ENCODE measurements at regions not wholly inside any gene's neighbourhood (a gene's known extent, or its start where the extent isn't known, plus 50 kb on each side); places are given as distances from the start of the nearest gene placed in this dataset.

DNA sequence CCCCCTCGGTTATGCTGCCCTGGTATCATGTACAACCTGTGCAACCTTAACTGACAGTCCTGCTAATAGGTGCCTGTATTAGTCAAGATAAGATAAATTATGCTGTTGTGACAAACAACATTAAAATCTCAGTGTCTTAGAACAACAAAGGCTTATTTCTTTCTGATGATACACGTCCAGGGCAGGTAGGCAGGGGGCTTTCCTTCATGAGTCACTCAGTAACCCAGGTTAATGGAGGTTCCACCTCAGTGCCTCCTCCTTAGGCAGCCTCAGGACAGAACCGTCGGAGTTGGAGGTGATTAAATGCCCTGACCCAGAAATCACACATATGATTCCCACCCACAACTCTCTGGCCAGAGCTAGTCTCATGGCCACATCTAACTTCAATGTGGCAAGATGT is 94.6 kb upstream of the CASZ1 start:
- intact Hi-C loops (cut with DNase I), result no loop called here
- DNase-seq (ENCODE audit: low spot score), result no peak

DNA sequence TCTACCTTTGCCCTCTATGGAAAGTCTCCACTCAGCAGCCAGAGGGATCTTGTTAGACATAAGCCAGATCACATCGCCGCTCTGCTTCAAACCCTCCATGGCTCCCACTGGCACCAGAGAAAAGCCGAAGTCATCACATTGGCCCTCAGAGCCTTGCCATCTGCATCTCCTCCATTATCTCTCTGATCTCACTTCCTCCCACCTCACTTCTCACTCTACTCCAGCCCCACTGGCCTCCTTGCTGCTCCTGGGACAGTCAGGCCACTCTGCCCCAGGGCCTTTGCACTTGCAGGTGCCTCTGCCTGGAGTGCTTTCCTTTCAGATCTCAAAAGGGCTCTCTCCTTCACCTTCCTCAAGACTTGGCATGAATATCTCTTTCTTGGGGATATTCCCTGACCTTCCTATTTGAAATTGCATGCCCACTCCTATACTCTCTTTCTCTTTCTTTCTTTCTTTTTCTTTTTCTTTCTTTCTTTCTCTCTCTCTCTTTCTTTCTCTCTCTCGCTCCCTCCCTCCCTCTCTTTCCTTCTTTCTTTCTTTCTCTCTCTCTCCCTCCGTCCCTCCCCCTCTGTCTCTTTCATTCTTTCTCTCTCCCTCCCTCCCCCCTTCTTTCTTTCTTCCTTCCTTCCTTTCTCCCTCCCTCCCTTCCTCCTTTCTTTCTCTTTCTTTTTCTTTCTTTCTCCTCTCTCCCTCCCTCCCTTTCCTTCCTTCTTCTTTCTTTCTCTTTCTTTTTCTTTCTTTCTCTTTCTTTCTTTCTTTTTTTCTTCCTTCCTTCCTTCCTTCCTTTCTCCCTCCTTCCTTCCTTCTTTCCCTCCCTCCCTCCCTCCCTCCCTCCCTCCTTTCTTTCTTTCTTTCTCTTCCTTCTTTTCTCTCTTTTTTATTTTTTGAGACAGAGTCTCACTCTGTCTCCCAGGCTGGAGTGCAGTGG is 96.0 kb upstream of the CASZ1 start:
- no peak for DNase-seq (ENCODE audit: low spot score)
- intact Hi-C loops (cut with DNase I), result no loop called here

DNA sequence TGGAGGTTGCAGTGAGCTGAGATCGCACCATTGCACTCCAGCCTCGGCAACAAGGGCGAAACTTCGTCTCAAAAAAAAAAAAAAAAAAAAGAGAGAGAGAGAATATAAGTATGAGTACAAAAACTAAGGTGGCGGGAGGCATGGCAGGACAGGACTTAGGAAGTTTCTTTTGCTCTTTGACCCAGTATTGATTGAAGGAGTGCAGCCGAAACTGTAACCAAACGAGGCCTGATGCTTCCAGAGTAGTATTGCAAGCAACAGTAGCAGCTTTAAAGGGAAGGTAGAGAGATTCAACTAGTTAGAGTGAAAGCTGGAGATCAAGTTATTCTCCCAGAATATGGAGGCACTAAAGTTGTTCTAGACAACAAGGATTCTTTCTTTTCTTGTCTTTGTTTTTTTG is 99.2 kb upstream of the CASZ1 start:
- intact Hi-C loops (cut with DNase I), result no loop called here

DNA sequence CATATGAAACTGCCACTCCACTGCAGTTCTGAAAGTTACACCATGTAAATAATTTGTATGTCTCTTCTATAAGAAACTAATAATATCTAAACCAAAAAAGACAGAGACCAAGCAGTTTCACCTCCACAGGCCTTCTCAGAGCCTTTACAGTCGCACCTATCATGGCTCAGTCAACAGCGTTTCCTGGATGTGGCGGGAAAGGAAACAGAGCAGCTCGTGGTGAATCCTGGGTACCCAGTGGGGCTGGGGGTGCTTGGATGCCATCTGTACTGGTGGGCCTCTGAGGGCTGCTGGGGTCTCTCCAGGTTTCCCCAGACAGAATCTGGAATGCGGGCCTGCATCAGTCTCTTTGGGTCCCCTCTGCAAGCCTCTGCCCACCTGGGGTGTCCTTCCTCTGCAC is 100.2 kb upstream of the CASZ1 start:
- no peak for DNase-seq (ENCODE audit: low spot score)
- intact Hi-C loops (cut with DNase I), result no loop called here

More for the DNA sequence above, 99.2 kb upstream of the CASZ1 start:
- no peak for DNase-seq (ENCODE audit: low spot score)

DNA sequence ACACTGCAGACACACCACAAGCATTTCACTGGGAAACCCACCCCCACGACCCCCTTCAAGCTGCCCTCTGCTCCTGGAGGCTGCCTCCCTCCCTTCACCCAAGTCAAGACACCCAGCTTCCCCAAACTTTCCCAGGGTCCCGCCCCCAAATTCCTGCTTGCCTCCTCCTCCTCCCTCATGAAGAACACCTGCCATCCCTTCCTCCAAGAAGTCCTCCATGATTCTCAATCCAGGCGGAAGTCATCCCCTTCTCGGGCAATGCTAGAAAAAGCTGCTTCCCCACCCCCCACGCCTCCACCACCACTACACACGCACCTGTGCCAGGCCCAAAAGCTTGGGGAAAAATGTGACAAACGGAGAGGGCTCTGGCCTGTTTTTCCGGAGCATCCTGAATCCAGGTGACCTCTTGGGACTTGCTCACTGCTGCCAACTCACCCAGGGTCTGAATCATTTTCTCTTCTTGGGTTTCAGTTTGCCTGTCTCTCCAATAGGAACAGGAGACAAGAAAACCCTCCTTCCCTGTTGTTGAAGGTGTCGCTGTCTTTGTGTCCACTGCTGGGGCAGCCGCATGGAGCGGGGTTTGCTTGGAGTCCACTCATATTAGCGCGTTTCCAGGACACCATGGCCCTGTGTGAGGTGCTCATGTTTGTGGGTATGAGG is 101.0 kb upstream of the CASZ1 start:
- no peak for DNase-seq (ENCODE audit: low spot score)
- intact Hi-C loops (cut with DNase I), result no loop called here

DNA sequence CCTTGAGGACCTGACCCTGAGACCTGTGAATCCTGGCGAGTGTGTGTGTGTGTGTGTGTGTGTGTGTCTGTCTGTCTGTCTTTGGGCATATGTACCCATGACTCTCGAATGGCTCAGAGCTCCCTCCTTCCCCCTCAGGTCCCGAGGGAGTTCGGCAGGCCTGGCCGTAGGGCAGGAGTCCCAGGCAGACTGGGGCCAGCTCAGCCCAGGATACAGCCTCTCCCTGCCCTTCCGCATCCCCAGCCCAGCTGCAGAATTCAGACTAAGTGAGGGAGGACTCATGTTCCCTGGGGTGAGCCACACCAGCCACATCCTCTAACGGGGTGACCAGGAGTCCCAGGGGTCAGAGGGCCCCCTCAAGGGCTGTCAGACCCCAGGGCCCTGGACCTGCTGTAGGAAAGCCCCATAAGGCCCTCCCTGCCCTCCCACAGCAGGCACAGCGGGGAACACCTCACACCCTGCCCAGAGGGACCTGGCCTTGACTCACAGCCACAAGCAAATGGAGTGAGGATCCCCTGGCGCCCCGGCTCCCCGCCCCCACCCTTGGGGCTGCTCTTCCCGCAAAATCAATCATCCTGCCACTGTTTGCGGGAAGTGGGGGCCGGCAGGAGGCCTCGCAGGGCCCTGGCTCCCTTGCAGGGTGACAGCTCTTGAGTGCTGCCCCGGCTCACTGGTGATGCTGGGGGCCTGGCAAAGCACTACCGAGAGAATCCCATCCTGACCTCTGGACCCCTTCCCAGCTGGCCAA is 101.7 kb upstream of the CASZ1 start:
- intact Hi-C loops (cut with DNase I), result no loop called here
- no peak for DNase-seq (ENCODE audit: low spot score)

DNA sequence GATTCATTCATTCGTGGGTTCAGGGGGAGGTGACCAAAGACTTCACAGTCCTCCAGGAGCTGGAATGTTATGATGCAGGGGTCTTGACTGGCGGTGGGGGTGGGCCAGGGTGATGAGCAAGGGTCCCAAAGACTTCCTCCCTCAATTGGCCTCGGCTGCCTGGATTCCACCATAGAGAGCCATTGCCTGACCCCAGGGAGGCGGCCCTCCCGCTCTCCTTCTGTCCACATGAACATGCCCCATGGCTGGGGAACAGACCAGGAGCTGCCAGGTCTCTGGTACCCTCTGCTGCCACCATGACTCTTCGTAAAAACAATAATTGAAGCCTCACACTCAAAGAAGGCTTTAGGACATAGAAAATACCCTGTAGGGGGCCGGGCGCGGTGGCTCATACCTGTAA is 102.5 kb upstream of the CASZ1 start:
- intact Hi-C loops (cut with DNase I), result no loop called here
- DNase-seq (ENCODE audit: low spot score), result no peak

DNA sequence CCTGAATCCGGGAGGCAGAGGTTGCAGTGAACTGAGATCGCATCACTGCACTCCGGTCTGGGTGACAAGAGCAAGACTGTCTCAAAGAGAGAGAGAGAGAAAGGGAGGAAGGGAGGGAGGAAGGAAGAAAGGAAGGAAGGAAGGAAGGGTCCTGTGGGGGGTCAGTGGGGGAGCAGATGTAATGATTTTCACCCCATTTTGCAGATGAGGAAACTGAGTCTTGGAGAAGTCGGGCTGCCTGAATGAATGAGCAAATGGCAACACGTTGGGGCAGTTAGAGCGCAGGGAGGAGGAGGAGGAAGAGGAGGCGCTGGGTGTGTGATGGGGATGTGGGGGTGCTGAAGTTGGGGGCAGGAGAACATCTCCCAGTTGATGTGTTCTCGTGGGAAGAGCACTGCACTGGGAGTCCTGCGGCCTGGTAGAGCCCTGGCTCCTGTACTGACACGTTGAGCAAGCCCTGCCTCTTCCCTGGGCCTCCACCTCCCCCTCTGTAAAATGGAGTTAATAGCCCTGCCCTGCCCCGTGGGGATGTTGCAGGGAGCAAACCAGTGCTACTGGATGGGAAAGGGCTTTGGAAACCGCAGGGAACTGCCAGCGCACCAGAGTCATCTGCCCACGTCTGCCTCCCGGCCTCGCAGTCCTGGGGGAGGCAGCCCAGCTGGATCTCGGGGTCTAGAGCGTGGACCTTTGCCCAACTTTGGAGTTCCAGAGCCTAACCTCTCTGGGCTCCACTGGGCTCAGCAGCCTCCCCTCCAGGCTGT is 103.2 kb upstream of the CASZ1 start:
- no peak for DNase-seq (ENCODE audit: low spot score)
- intact Hi-C loops (cut with DNase I), result no loop called here

DNA sequence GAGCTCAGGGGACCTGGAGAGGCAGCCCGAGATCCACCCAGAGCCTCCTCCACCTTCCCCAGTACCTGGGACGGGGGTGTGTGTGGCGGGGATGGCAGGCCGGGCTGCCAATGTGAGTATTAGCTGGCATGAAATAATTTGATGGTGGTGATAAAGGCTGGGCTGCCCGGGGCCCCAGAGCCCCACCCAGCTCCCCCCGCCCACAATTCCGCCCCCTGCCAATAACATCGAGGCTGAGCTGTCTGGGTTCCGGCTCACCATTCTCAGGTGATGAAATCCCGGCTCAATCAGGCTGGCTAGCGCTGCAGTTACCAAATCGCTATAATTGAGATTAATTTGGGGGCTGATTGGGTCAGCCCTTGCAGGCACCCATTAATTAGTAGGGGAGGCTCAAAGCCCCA is 103.8 kb upstream of the CASZ1 start:
- intact Hi-C loops (cut with DNase I), result no loop called here
- no peak for DNase-seq (ENCODE audit: low spot score)

DNA sequence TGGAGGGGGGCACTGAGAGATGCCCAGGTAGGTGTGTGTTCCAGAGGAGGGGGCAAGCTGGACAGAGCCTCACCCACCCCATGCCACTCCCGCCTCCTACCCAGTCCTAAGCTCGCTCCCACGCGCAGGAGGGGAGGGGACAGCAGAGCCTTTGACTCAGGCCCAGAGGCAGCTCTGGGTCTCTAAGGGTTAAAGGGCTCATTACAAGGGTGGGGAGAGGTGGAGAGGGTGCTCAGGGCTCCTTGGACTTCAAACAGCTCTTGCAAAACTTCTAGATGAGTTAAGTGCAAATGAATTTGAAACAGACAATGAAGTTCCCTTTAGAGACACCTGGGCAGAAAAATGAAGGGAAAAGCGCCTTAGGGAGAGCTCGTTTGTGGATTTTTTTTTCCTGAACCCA is 104.2 kb upstream of the CASZ1 start:
- DNase-seq (ENCODE audit: low spot score), result no peak
- intact Hi-C loops (cut with DNase I), result no loop called here

DNA sequence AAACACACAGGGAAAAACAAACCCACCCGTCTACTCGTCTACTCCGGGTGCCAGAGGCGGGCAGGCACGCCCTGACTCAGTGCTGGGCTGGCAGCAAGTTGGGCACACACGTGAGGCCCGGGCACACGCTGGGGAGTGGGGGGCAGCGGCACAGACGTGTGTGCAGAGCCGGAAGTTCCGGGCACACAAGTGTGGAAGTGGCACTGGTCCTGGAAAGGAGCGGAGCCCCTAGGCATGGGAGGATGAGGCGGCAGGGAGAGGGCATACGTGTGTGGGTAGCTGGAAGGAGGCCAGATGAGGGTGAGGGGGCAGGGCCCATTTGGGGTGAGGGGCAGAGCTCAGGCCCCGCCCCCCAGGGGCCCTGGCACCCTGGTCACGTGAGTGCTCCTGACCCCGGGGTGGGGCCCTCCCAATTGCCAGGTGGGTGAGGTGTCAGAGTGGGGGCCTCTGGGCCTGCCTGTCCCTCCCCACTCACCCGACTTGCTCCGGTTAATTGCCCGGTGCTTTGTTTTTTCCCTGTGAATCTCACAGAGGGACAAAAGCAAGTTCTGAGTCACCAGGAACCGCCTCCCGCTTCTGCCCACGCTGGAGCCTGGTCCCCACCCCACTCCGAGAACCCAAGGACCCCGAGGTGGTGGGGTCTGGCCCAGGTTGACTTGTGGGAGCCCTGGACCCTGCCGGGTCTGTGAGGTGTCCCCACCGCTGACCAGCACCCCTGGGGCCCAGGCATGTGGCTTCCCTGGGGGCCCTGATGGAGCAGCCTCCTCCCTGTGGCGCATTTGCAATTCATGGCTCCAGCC is 104.8 kb upstream of the CASZ1 start:
- DNase-seq (ENCODE audit: low spot score), result no peak

DNA sequence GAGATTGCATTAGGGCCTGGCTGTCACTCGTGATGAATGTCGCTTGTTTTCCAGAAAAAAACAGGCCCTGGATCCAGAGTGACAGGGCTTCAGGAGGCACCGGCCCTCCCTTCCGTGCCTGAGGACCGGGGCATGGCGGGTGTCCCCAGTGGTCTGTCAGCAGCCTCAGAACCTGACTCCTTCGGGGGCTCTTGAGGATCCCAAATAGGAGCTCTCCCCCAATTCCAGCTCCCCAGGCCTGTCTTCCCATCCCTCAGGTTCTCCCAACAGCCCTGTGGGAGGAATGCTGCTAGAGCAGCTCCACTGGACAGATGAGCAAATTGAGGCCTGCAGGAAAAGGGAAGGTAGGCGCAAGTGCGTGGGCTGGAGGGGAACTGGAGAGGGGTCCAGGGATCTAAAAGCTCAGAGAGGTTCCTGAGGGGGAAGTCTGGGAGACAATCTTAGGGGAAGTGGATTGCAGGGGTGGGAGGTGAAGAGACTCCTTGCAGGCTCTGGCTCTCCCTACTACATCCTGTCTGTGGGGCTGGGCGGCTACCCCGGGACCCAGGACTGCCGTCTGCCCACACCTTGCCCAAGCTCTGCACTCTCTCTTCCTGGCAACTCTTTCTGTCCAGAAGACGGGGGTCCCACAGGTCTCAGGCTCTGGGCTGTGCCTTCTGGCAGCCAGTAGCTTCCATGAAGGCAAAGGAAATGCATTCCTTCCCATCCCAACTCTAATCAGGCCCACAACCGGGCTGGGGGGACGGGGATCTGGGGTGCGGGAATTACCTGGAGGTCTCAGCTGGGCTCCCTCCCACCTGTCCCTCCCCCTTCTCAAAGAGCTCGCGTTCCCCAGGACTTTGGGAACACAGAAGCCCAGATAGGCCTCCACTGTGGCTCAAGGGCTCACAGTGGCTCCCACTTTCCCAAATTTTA is 105.7 kb upstream of the CASZ1 start:
- peak; percentile 54 for DNase-seq (ENCODE audit: low spot score)
- intact Hi-C loops (cut with DNase I), result no loop called here

More for the DNA sequence above, 104.8 kb upstream of the CASZ1 start:
- intact Hi-C loops (cut with DNase I), result no loop called here

DNA sequence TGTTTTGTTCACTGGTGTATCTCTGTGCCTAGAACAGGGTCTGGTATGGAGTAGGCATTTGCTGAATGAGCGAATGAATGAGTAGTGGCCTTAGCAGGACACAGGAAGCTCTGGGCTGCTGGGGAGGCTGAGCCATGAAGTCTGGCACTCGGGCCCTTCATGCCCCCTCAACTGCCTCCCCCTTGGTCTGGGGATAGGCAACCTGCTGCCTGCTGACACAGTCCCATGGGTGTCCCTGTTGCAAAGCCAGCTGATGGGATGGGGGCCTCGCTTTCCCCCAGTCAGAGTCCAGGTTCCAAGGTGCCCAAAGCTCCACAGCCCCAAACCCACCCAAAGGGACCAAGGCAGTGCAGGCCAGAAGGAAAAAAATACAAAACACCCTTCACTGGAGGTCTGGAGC is 107.0 kb upstream of the CASZ1 start:
- intact Hi-C loops (cut with DNase I), result no loop called here
- peak; percentile 43 for DNase-seq (ENCODE audit: low spot score)

DNA sequence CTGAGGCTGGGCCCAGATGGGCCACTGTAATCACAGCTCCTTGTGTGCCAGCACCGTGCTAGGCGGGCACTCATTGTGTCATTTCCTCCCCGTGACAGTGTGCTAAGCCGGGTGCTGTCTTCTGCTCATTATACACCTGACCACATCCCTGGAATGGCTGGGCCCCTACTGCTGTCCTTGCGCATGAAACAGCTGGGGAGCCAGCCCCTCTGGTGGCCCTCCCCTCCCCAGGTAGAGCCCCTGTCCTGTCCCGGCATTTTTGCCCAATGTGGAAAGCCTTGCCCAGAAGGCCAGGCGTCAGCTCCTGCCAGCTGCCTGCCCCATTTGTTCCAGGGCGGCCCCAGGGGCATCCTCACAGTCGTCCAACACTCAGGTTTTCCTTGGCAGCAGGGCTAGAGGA is 107.4 kb upstream of the CASZ1 start:
- intact Hi-C loops (cut with DNase I), result no loop called here
- DNase-seq (ENCODE audit: low spot score), result peak; percentile 39

DNA sequence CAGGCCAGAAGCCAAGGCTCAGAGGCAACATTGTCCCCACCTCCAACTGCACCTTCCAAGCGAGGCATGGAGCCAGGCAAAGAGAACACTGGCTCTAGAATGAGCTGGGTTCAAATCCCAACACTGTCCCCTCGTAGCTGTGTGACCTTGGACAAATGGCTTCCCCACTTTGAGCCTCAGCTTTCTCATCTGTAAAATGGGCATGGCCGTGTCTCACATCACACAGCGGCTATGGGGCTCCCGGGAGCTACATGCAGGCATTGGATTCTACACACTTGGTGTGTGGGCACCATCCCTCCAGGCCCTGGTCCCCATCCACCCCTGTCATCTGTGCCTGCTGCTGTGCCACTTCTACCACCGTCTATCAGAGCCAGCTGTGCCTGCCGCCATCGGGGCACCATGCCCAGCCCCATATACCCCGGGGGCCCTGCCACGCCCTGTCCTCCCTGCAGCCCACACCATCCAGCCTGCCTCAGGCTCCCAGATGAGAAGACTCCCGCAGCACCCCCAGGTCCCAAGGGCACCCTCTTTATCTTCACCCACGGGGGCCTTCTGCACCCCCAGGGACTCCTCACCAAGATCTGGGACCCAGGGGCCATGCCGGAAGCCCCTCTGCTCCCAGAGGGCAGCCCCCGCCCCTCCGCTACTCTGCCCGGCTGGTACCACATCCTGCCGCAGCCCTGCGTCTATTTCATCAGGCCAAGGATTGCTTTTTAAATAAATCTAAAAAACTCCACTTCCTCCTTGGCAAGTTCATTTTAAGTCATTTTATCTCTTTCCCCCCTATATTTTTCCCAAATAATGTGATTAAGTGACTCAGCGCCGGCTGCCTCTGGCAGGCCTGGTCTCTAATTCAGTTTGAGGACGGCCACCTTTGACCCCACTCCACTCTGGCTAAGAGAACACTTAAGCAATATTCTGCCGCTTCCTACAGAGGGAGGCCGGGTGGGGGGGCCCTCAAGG is 107.8 kb upstream of the TARDBP start:
- DNase-seq (ENCODE audit: low spot score), result peak; percentile 49
- intact Hi-C loops (cut with DNase I), result no loop called here

DNA sequence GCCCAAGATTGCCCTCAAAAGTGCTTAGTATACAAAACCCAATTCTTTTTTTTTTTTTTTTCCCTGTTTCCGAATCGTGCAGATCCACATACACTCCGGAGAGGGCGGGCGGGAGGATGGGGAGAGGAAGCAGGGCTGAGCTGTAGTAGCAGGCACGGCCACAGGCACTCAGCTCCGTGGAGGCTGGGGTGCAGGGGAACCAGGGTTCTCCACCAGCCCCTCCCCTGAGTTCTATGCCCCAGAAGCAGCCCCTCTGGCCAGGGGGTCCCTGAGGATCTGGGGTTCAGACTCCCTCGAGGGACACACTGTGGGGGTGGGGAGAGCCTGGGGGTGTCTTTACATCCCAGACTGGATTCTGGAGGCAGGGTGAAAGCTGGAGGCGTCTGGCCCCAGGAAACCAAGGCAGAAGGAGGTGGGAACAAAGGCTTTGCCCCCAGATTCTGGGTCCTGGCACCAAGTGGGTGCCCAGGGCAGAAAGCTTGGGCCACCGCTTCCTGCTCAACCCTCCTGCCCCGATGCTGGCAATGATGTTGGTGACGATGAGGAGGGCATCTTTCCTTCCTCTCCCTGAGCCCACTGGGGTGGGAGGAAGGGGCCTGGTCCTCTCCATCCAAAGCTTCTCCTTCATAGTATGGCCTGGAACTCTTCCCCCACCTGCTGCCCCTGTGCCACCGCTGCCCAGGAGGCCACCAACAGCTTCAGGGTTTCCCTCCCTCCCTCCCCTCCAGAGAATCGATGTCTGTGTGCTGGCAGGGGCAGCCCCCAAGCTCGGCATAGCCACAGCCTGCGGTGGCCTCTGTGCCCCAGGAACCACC is 106.4 kb upstream of the TARDBP start:
- intact Hi-C loops (cut with DNase I), result no loop called here

More for the DNA sequence above, 106.4 kb upstream of the TARDBP start:
- peak; percentile 39 for DNase-seq (ENCODE audit: low spot score)
